Uterus (tissue), 2 donors: ENCODE measurements at regions not wholly inside any gene's neighbourhood (a gene's known extent, or its start where the extent isn't known, plus 50 kb on each side); places are given as distances from the start of the nearest gene placed in this dataset.

ENCODE experiments used
- POLR2A ChIP-seq, 2 donors: fragments of 450-650 bp; IDR thresholded peaks; one replicate each; pipeline ENCODE4 v1.6.1; 2016; ENCODE audit warnings: antibody characterized with exemption in 2 of 2, mild to moderate bottlenecking in 1 of 2, moderate library complexity in 1 of 2
- TF ChIP-seq, protein P1 (sequence below), 4 experiments: fragments of 200-600 bp in 2 of 4; fragments of 450-650 bp in 2 of 4; sonication (generic) in 2 of 4; IDR thresholded peaks; one replicate each; pipeline ENCODE4 v1.5.1; 2016 to 2019; ENCODE audit warnings: antibody characterized with exemption in 4 of 4, mild to moderate bottlenecking in 2 of 4, moderate library complexity in 1 of 4

DNA sequence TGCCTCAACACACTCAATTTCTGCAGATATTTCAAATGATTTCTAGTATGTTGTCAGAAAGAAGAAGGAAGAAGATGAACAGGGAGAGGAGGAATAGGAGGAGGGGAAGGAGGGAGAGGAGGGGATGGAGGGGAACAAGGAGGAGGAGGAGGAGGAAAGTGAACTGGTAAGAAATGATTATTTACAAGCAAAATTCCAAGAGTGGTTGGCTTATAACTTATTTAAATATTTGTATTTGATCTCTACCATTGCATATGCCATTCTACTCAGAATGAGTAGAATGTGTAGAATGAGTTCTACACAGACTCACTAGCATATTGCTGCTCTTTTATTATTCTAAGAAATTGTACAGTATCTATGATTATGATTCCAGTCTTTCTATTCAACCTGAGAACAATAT, 866.2 kb upstream of the DDX18 start:
- TF ChIP-seq, protein P1, sequence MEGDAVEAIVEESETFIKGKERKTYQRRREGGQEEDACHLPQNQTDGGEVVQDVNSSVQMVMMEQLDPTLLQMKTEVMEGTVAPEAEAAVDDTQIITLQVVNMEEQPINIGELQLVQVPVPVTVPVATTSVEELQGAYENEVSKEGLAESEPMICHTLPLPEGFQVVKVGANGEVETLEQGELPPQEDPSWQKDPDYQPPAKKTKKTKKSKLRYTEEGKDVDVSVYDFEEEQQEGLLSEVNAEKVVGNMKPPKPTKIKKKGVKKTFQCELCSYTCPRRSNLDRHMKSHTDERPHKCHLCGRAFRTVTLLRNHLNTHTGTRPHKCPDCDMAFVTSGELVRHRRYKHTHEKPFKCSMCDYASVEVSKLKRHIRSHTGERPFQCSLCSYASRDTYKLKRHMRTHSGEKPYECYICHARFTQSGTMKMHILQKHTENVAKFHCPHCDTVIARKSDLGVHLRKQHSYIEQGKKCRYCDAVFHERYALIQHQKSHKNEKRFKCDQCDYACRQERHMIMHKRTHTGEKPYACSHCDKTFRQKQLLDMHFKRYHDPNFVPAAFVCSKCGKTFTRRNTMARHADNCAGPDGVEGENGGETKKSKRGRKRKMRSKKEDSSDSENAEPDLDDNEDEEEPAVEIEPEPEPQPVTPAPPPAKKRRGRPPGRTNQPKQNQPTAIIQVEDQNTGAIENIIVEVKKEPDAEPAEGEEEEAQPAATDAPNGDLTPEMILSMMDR (IDR thresholded peaks at IDR 0.05), result no peak
- TF ChIP-seq POLR2A (IDR thresholded peaks at IDR 0.05), result no peak
